NT2/D1 (cell line): ENCODE measurements at regions not wholly inside any gene's neighbourhood (a gene's known extent, or its start where the extent isn't known, plus 50 kb on each side); places are given as distances from the start of the nearest gene placed in this dataset.

Experiments used
- YY1 ChIP-seq: IDR thresholded peaks from 2 replicates; pipeline ENCODE4 v1.6.1; 2011; ENCODE audit not compliant: insufficient read length, insufficient read depth
- ZNF274 ChIP-seq: IDR thresholded peaks from 2 replicates; pipeline ENCODE4 v1.6.1; 2011; ENCODE audit warnings: mild to moderate bottlenecking, low read depth, low read length

DNA sequence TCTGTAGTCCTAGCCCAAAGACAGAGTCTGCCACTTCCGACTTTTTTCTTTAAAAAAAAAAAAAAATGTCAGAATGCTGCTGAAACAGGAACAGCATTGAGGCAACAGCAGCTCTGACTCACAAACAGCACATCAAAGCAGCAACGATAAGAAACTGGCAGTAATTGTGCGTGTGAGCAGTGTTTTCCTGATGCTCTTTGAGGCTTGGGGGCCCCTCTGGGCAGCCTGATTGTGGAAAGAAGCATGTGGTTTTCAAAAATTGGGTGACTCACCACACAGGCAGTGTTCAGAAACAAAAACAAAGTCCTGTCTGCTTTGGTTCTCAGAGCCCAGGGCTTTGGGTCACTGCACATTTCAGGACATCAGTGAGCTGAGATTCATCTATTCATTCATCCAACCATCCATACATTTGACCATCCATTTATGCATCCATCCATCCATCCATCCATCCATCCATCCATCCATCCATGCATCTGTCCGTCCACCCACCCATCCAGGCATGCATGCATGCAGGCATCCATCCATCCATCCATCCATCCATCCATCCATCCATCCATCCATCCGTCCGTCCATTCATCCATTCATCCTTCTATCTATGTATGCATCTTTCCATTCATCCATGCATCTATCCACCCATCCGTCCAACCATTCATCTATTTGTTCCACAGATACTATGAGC is 308.4 kb downstream of the RPLP1 start:
- TF ChIP-seq YY1: no peak
- no peak for TF ChIP-seq ZNF274
